Neutrophil (primary cell): ENCODE measurements at regions not wholly inside any gene's neighbourhood (a gene's known extent, or its start where the extent isn't known, plus 50 kb on each side); places are given as distances from the start of the nearest gene placed in this dataset.

ENCODE experiments used
- H3K27ac ChIP-seq: fragments of 200-600 bp; sonication (generic); 2 replicates; pipeline ENCODE4 v1.5.1; 2016; ENCODE audit warnings: mild to moderate bottlenecking, moderate library complexity
- H3K27me3 ChIP-seq: fragments of 200-600 bp; sonication (generic); 2 replicates; pipeline ENCODE4 v1.6.0; 2016; ENCODE audit warnings: mild to moderate bottlenecking
- H3K36me3 ChIP-seq: fragments of 200-600 bp; sonication (generic); 2 replicates; pipeline ENCODE4 v1.5.1; 2017
- H3K4me1 ChIP-seq, 2 experiments: fragments of 200-600 bp in 1 of 2; sonication (generic) in 1 of 2; 1 replicate in 1 of 2; 2 replicates in 1 of 2; pipeline versions ENCODE4 v1.5.1 to v1.6.1; 2013 to 2016; ENCODE audit warnings: low read depth in 1 of 2, low read length in 1 of 2, mild to moderate bottlenecking in 1 of 2, moderate library complexity in 1 of 2; ENCODE audit not compliant: control insufficient read depth in 1 of 2, insufficient read depth in 1 of 2
- H3K4me3 ChIP-seq, 2 experiments: fragments of 200-600 bp in 1 of 2; sonication (generic) in 1 of 2; 1 replicate in 1 of 2; 2 replicates in 1 of 2; pipeline ENCODE4 v1.5.1; 2013 to 2016; ENCODE audit warnings: low read depth in 1 of 2, low read length in 1 of 2, mild to moderate bottlenecking in 1 of 2, moderate library complexity in 1 of 2
- H3K9me3 ChIP-seq: fragments of 200-600 bp; sonication (generic); 2 replicates; pipeline ENCODE4 v1.5.1; 2016
- TF ChIP-seq, protein P1 (sequence below): fragments of 200-600 bp; sonication (generic); IDR thresholded peaks from 2 replicates; pipeline ENCODE4 v1.5.1; 2016; ENCODE audit warnings: antibody characterized with exemption

DNA sequence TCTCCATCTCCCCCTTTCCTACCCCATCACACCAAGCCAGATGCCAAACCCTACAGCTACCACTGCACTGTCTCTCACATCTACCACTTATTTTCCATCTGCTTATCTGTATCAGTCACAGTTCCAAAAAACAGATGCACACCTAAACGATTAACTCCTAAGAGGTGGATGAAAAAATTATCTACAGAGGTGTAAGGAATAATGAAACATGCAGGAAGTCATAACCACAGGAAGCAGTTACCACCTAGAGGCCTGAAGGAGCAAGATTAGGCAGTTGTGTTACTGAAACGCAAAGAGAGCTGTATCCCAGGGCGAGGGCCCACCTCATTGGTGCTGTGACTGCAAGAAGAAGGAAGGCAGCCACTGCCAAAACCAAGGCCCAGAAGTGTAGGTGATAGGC is 87.8 kb upstream of the FAM241A start:
- Histone ChIP-seq H3K4me3 (no peak overlapping the region), H3K4me1 (no peaks in the 10 kb centered on the region), H3K27me3 (no peaks in the 10 kb centered on the region), H3K9me3 (no peaks in the 10 kb centered on the region), H3K36me3 (no peaks in the 10 kb centered on the region), H3K27ac (no peak overlapping the region)
- TF ChIP-seq, protein P1, sequence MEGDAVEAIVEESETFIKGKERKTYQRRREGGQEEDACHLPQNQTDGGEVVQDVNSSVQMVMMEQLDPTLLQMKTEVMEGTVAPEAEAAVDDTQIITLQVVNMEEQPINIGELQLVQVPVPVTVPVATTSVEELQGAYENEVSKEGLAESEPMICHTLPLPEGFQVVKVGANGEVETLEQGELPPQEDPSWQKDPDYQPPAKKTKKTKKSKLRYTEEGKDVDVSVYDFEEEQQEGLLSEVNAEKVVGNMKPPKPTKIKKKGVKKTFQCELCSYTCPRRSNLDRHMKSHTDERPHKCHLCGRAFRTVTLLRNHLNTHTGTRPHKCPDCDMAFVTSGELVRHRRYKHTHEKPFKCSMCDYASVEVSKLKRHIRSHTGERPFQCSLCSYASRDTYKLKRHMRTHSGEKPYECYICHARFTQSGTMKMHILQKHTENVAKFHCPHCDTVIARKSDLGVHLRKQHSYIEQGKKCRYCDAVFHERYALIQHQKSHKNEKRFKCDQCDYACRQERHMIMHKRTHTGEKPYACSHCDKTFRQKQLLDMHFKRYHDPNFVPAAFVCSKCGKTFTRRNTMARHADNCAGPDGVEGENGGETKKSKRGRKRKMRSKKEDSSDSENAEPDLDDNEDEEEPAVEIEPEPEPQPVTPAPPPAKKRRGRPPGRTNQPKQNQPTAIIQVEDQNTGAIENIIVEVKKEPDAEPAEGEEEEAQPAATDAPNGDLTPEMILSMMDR: no peak

GRCh38 chr4:112058433-112058832 is 86.8 kb upstream of the FAM241A start:
- Histone ChIP-seq H3K36me3 (no peaks in the 10 kb centered on the region), H3K9me3 (no peaks in the 10 kb centered on the region), H3K4me3 (no peak overlapping the region), H3K27me3 (no peaks in the 10 kb centered on the region), H3K4me1 (no peaks in the 10 kb centered on the region), H3K27ac (no peak overlapping the region)
- TF ChIP-seq, protein P1: no peak

DNA sequence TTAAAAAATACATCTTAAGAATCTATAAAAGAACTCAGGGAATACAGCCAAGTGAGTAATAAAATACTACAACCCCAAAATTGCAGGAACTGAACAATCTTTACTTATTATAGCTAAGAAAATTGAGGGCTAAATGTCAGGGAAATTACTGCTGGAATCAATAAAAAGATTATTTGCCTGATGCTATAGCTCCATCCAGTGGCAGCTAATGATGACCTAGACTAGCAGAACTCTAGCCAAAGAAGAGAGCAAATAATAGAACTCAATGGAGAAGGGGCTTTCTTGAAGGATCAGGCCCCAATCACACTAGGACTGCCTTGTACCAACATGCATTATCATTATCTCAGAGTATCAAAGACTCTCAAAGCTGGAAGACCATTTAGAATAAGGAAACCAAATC is 85.0 kb upstream of the FAM241A start:
- H3K36me3 ChIP-seq: no peaks in the 10 kb centered on the region
- no peaks in the 10 kb centered on the region for H3K4me1 ChIP-seq
- H3K27me3 ChIP-seq: no peaks in the 10 kb centered on the region
- no peak overlapping the region for H3K27ac ChIP-seq
- no peak overlapping the region for H3K4me3 ChIP-seq
- TF ChIP-seq, protein P1: no peak
- no peaks in the 10 kb centered on the region for H3K9me3 ChIP-seq

- Histone ChIP-seq H3K36me3 (no peaks in the 10 kb centered on the region), H3K9me3 (no peaks in the 10 kb centered on the region), H3K4me3 (no peak overlapping the region), H3K27me3 (no peaks in the 10 kb centered on the region), H3K4me1 (no peaks in the 10 kb centered on the region), H3K27ac (no peak overlapping the region)
- TF ChIP-seq, protein P1: no peak
These were observed 83.9 kb upstream of the FAM241A start for GRCh38 chr4:112061207-112061817.

GRCh38 chr4:112063260-112063659 is 82.0 kb upstream of the FAM241A start:
- no peaks in the 10 kb centered on the region for H3K4me1 ChIP-seq
- no peak overlapping the region for H3K4me3 ChIP-seq
- H3K27ac ChIP-seq: no peak overlapping the region
- no peaks in the 10 kb centered on the region for H3K36me3 ChIP-seq
- H3K27me3 ChIP-seq: no peaks in the 10 kb centered on the region
- no peaks in the 10 kb centered on the region for H3K9me3 ChIP-seq
- TF ChIP-seq, protein P1: no peak

DNA sequence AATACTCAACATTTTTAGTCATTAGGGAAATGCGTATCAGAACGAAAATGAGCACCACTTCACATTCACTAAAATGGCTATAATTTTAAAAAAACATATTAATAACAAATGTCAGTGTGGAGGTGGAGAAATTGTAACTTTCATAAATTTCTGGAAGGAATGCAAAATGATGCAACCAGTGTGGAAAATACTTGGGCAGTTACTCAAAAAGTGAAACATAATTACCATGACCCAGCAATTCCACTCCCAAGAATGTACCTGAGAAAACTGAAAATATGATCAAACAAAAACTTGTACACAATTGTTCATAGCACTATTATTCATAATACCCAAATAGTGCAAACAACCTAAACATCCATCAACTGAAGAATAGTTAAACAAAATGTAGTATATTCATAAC is 76.1 kb upstream of the FAM241A start:
- TF ChIP-seq, protein P1: no peak
- no peaks in the 10 kb centered on the region for H3K9me3 ChIP-seq
- no peak overlapping the region for H3K4me3 ChIP-seq
- no peaks in the 10 kb centered on the region for H3K36me3 ChIP-seq
- H3K4me1 ChIP-seq: no peaks in the 10 kb centered on the region
- no peak overlapping the region for H3K27ac ChIP-seq
- peaks cover 4% of the 10 kb centered on the region for H3K27me3 ChIP-seq
